HG03135 (cell line): ENCODE measurements at regions not wholly inside any gene's neighbourhood (a gene's known extent, or its start where the extent isn't known, plus 50 kb on each side); places are given as distances from the start of the nearest gene placed in this dataset.

Source experiments
- ATAC-seq: cut with Tn5 transposase; IDR thresholded peaks from one replicate; pipeline ENCODE4 v1.9.1; 2021; ENCODE audit warnings: mild to moderate bottlenecking, moderate library complexity; ENCODE audit not compliant: unreplicated experiment

DNA sequence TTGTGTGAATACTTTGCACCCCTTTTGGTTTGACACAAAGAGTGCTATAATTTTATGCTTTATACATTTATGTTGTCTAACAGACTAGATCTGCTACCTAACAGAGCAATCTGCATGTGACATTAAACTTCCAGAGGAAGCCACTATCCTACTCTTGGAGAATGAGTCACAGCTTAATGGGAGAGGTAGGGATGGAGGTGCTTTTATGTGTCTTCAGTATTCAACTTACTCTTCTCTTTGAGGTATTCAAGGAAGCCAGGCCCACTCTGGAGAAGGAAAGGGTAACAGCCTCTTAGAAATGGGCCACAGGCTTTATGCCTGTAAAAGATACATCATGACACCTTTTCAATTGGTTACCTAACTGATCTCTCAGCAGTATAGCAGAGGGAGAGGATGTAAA, 85.8 kb upstream of the NEUROD1 start:
- ATAC-seq, result no peak

- no peak for ATAC-seq
Observed at GRCh38 chr2:181770150-181770549, 89.8 kb upstream of the NEUROD1 start.

- no peak for ATAC-seq
Observed at GRCh38 chr2:181771356-181771755, 91.0 kb upstream of the NEUROD1 start.

- ATAC-seq, result no peak
Observed at GRCh38 chr2:181772334-181772733, 92.0 kb upstream of the NEUROD1 start.

- ATAC-seq, result no peak
Observed at GRCh38 chr2:181772777-181773176, 92.5 kb upstream of the NEUROD1 start.

DNA sequence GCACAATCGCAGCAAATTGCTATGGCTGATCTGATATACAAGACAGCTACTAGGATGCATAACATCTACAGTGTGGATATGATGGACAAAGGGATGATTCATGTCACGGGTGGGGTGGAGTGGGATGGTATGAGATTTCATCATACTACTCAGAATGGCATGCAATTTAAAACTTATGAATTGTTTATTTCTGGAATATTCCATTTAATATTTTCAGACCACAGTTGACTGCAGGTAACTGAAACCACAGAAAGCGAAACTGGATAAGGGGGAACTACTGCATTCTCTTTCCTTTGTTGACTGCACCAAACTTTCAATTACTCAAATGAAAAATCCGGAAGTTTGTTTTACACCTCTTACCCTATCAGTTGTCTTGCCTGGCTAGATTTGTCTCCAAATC, 94.4 kb upstream of the NEUROD1 start:
- ATAC-seq, result no peak

DNA sequence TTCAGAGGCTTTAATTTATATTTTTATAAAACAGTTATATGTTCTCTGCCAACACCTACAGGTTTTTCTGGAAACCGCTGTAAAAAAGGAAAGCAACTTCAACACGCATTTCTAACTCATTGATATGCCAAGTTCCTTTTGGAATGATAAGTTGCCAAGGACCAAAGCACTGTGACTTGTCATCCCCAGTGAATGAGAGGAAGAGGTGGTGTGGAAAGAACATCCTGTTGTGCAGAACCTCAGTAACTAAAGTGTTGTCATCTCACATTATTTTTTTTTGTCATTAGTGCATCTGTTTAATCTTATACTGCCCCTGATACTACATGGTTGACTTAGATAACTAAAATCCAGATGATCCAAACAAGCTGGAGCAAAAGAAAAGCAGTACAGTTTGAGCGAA, 96.0 kb upstream of the NEUROD1 start:
- ATAC-seq, result no peak

GRCh38 chr2:181777734-181778133, 97.4 kb upstream of the NEUROD1 start:
- ATAC-seq, result no peak

DNA sequence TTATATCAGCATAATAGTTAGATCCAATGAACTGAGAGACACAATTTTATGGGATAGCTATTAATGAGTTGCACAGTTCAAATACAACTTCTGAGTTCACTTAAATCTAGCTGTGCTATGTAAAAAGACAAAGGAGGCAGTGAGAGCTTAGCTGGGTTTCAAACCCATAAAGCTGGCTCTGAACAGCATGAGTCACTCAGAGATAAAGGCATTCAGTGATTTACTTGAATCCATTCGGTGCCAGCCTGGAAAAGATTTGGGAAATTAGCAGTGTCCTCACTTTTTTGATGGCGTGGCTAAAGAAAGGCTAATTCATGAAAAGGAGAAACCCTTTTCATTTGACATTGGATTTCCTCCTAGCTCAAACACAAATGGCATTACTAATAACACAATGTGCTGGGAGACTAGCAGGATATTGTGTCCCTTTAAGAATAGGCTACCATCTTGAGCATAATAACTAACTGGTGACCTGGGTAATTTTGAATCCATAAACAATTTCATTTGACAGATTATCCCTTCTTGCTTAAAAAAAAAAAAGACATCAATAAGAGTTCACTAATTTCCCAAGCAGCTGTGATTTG, 98.4 kb upstream of the NEUROD1 start:
- ATAC-seq, result no peak

- peak; percentile 36 for ATAC-seq
Observed at GRCh38 chr2:181779288-181780021, 99.1 kb upstream of the NEUROD1 start.

- peak; percentile 80 for ATAC-seq
Observed at GRCh38 chr2:181780047-181780651, 99.8 kb upstream of the NEUROD1 start.

DNA sequence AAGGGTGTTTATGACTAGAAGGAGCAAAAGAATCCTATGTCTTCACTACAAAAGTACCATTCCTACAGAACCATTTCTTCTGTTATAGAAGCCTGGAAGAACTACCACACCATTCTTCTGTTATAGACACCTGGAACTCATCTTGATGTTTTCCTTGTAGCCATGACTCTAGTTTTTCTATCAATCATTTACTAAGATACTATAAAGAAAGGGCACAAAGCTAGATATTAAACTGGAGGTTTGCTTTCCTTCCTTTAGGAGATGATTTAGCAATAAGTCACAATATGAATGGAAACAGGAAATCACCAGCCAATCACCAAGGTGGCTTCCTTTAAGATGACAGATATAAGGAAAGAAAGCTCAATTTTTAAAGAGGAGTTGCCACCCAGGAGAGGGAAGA, 100.3 kb upstream of the NEUROD1 start:
- ATAC-seq, result peak; percentile 36

DNA sequence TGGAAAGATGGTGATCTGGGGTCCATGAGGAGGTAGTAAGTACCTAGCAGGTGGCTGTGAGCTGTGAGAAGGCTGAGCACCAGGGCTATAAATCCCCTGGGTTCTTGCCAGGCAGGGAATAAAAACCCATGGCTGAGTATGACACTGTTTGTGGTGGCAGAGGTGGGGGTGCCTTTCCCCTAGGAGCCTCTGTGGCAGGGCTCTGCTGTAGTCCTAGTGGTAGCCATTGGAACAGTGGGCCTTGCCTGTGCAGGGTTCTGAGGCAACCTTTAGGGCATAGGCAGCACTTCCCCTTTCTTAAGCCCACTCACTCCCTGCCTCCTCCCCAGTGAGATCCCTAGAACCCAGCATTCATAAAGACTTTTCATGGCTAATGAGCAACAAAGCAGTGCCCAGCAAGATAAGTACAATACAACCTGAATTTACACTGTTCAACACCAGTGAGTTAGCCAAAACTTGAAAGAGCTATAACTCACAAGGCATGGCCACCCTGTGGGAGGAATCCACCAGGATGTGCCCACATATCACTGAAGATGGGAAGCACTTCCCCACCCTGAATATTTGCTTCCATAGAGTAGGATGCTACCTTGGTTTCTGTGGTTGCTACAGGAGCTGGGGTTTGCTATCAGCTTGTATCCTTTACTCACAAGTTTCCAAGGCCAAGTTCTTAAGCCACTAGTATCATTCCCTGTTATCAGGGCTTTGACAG, 100.9 kb upstream of the NEUROD1 start:
- peak; percentile 50 for ATAC-seq

DNA sequence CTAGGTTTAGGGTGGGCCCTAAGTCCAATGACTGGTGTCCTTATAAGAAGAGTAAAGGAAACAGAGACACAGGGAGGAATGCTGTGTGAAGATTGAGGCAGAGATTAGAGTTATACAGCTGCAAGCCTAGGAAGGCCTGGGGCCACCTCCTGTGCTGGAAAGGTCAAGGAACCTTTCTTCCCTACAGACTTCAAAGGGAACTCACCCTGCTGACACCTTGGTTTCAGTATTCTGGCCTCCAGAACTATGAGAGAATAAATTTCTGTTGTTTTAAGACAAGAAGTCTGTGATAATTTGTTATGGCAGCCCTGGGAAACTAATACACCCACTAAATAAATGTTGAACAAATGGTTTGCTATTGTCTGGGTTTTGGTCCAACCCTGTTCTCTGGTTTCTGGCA, 102.3 kb upstream of the NEUROD1 start:
- no peak for ATAC-seq

GRCh38 chr2:181784556-181784955, 104.2 kb upstream of the NEUROD1 start:
- no peak for ATAC-seq

GRCh38 chr2:181785691-181786344, 105.5 kb upstream of the NEUROD1 start:
- ATAC-seq, result no peak

DNA sequence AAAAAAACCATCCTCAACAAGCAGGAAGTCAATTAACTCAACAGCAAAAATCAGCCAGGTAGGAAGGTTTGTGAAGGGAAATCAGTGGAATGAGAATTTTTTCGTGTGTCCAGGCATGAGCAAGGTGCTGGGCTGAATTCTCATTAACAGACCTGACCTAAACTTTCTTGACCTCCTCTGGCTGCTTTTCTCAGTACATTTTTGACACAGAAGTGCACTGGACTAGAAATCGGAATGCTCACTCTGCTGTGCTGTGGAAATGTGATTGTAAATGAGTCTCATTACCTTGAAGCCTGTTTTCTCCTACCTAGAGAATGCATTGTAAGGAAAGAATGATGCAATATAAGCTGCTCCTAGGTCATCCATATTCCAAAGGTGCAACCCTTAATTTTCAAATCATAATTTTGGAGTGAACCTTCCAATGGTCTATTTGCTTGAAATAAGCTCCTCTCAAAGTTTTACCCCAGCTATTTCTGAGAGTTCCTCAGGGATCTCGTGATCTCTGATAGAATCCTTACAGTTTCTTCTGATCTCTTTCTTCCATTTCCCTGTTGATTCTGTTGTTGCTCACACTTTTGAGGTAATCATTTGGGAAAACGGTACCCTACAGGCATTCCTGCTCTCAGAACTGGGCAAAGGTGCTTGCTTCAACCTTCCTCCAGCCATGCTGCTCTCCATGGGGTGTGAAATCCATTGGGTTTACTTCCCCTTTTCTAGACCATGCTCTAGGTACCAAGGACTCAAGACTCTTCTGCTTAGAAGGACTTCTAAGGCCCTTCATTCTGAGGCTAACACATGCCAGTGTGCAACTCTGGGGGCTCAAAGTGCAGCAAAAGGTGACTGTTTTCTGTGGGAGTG, 104.9 kb upstream of the ITPRID2 start:
- no peak for ATAC-seq

DNA sequence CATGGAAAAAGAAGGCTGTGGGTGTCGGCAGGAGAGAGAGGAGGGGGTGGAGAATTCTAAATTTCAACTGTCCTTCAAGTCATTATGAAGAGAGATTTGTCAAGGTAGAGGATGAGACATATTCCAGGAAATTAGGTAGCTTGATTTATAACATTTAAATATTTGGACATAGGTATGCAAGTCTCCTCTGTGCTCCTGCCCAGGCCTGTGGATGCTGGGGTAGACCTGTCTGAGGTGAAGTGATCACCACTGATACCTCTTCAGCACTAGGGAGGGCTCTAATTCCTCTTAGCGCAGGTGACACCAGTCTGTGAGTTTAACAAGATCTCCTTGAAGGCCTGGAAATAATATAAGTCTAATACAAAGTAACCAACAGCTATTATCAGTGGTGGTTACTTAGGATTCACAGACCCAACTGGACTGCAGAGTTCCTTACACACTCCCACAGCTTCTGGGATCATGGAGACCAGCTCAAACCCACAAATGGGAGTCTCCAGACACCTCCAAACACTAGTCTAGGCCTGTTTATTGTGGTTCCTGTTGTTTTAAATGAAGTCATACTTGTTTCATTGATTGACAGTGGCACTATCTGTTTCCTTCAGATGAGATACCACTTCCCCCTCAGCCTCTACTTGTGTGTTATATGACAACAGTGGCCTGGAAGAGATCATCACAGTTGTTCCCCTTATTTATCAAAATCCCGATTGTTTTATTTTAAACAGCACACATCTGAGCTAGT, 104.1 kb upstream of the ITPRID2 start:
- no peak for ATAC-seq

DNA sequence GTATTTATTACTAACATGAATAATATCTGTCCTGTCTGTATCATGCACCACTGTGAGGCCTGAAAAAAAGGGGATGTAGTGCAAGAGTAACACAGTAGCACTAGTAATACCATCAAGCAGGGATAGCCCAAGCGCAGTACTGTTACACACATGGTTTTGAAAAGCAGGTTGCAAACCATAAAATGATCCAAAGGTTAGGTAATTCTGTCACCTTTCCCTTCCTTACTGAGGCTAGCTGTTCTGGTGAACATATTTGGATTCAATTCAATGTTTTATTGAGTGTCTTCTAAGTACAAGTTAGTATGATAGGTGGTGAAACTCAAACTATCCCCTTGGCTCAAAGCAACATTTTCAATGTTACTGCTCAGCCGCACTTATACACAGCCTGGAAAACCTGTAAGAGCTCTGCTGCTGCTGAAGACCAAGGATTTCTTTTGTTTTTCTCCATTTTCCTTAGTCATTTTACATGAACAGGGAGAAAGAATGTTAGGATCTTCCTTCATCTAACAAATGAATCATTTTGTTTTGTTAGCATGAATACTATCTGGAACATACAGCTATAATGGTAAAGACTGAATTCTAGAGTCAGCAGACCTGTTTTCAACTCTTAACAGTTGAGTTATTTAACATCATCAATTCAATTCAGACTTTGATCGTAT, 102.5 kb upstream of the ITPRID2 start:
- ATAC-seq, result no peak
